HFF-Myc (cell line): ENCODE measurements at regions not wholly inside any gene's neighbourhood (a gene's known extent, or its start where the extent isn't known, plus 50 kb on each side); places are given as distances from the start of the nearest gene placed in this dataset.

Source experiments
- DNase-seq: peaks from one replicate; pipeline ENCODE4 v3.0.0-alpha.2; 2011; ENCODE audit warnings: low read depth; ENCODE audit errors: extremely low read depth
- H3K4me3 ChIP-seq: replicated peaks from 2 replicates; pipeline ENCODE4 v1.5.1; 2011; ENCODE audit warnings: low read depth, mild to moderate bottlenecking, control low read depth, low read length
- CTCF ChIP-seq: IDR thresholded peaks from 2 replicates; pipeline ENCODE4 v1.5.1; 2012; ENCODE audit warnings: mild to moderate bottlenecking, low read depth, low read length, control low read depth; ENCODE audit errors: missing control alignments

- no peak for TF ChIP-seq CTCF
Observed at GRCh38 chr10:113381981-113382509, 170.8 kb upstream of the HABP2 start.

GRCh38 chr10:113382691-113383090 lies 170.2 kb upstream of the HABP2 start:
- H3K4me3 ChIP-seq = no peak overlapping the region
- DNase-seq = no peak
- no peak for TF ChIP-seq CTCF

More at GRCh38 chr10:113381981-113382509, 170.8 kb upstream of the HABP2 start:
- H3K4me3 ChIP-seq = no peak overlapping the region
- DNase-seq = no peak

DNA sequence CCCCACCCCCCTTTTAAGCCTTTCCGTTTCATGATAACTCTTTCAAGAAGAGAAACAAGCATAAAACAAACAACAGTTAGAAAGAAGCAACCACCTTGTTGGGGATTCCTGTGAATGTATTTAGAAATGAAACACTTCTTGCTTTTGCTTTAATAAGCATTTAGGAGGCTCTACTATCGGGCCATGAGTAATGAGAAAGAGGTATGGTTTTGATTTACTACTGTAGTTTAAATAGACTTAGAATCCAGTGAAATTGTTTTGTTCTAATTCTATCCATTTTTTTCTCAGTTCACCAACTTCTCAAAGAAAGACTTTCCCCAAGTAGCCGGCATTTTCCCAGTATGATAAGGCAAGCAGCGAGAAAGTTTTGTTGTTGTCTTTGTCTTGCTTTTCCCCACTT lies 168.7 kb upstream of the HABP2 start:
- TF ChIP-seq CTCF = no peak

DNA sequence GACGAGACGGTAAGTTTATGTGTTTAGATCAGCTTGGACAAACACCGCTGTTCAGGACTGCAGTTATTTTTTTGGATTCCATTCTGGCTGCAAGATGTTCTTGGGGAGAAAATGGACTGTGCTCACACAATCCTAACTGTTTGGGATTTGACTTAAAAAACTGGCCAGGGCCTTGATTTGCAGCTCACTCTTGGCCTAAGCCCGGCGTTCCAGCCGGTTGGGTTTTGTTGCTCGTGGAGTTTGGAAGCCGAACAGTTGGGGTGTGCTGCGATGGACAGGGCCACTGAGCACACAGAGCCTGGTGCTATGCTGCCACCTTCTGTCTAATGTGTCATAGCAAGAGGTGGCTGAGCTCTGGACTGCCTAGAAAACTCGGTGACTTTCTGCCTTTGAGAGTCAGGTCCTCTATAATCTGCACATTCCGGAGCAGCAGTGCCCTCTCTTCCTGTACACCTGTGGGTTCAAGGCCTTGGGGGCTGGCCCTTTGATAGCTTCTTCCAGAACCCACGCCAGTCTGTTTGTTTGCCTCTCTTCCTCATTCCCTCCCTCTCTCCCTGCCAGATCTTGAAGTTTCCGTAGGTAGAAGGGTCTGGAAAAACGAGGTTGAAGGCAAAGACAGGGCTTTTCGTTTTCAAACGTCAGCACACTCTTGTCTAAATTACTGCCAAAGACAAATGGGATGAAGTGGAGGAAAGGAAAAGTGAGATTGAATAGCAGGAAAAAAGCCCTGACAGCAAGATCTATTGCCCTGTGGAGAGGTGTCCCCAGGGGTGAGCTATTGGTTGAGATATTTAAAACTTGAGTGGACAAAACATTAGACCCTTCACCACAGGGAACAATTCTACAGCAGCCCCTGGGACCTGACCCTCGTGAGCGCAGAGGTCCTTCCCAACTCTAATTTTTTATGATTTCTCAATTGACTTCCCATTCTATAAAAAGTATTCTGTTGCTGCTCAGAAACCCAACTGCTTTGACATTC lies 167.5 kb upstream of the HABP2 start:
- TF ChIP-seq CTCF = peak; percentile 85
- peak; percentile 67 for DNase-seq
- no peak overlapping the region for H3K4me3 ChIP-seq

More for the DNA sequence above, 168.7 kb upstream of the HABP2 start:
- no peak for DNase-seq
- H3K4me3 ChIP-seq = no peak overlapping the region

- H3K4me3 ChIP-seq = no peak overlapping the region
- DNase-seq = no peak
- TF ChIP-seq CTCF = no peak
Observed at GRCh38 chr10:113386005-113386404, 166.8 kb upstream of the HABP2 start.

- no peak overlapping the region for H3K4me3 ChIP-seq
- no peak for TF ChIP-seq CTCF
- no peak for DNase-seq
Observed at GRCh38 chr10:113389969-113390368, 162.9 kb upstream of the HABP2 start.
